ENCODE measurements at regions not wholly inside any gene's neighbourhood (a gene's known extent, or its start where the extent isn't known, plus 50 kb on each side); places are given as distances from the start of the nearest gene placed in this dataset.
A peak's percentile ranks its signal among the peaks of the same experiment; 100 is the strongest.

DNA sequence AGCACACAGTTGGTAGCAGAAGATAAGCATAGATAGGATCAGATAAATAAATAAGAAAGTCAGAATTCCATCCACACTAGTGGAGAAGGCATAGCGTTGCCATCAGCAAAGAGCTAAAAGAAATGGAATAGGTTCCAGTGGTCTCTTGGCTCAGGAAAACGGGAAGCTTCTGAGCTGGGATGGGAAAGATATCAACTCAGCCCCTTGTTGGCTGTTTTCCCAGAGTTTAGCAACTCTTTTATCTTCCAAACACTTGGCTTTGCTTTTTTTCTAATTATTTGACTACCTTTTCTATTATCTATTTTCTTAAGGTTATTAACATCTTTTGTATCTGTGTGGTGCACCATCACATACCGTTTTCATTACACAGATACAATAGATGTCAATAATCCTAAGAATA, 445.7 kb upstream of the TRPC7 start:
- no peak for DNase-seq (ENCODE audit: low spot score)

DNA sequence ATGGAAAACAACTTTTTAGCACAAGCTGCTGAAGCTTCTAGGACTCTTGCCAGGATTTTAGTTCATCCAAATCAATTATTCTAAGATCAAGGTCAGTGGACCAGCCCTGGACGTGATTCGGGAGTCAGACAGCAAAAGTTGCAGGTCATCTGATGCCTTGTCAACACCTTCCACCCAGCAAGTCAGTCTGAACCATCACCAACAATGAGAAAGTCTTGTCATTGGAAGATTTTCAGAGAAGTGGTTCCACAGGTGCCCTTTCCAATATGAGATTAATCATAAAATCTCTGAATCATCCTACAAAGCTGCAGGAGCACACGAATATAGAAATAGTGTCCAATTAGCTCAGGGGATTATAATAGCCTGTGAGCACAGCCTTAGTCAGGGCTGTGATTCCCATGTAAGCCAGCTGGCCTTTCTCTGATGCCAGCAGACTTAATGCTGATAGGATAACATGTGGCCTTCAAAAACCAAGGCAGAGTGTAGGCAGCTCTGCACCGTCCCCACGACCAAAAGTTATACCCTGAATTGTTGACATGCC, 445.0 kb upstream of the TRPC7 start:
- no peak for DNase-seq (ENCODE audit: low spot score)

DNA sequence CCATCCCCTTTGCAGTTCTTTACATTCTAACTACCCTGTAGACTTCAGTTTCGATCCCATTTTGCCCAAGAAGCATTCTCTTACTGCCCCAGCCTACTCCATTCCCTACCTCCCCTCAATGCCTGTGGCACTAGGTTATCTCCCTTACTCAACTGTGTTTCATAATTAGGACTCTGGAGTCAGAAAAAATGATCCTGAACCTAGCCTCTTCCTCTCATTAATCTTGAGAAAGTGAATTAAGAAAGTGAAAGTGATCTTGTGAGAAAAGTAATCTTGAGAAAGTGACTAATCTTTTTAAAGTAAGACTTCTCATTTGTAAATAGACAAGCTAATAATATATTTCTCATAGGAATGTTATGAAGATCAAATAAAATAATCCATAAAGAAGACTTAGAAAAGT, 444.0 kb upstream of the TRPC7 start:
- no peak for DNase-seq (ENCODE audit: low spot score)

DNA sequence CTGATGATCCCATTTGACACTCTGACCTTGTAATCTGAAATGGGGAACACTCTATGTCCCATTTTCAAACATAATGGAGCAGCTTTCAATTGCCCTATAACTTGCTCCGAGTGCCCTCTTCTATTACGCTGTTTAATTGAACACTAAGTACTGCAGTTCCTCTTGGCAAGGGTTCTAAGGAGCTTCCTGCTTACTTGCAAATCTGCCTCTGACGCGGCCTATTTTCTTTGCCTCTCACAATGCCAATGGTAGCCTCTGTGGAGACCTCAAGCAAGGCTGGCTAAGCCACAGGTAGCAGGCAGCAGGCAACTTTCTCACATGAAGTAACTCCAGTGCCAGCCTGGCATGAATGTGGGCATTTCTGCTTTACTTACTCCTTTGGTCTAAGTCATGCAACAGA, 443.4 kb upstream of the TRPC7 start:
- no peak for DNase-seq (ENCODE audit: low spot score)

DNA sequence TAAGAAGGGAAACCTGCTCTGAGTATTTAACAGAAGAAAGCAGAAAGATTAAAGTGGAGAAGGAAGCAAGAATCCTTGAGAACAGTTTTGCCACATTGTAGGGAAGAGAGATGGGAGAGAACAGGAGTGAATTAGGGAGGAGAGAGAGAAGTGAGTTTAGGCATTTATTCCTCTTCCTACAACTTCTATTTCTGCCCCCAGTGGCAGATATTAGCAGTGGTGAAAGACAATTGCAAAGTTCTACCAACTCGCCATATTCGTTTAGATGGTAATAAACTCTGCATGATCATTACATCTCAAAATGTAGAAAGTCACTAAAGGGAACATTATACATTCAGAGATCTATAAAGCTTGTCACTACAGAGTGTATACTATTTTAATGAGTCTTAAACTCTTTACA, 440.1 kb upstream of the TRPC7 start:
- no peak for DNase-seq (ENCODE audit: low spot score)

DNA sequence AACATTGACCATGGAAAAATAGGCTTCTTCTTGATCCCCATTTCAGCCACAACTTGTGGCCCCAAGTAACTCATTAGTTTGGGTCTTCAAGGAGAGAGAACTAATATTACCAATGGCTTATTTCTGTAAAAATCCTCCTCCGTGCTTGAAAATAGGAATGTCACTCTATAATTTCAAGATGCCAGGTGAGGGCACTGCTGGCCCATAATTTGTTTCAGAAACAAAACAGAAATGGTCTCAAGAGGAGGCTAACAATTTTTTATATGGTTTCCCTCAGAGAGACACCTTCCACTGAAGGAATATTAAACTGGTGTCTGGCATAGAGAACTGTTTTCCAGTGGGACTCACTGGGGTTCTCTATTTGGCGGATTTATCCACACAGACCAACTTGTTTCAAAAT, 437.0 kb upstream of the TRPC7 start:
- DNase-seq (ENCODE audit: low spot score): no peak

DNA sequence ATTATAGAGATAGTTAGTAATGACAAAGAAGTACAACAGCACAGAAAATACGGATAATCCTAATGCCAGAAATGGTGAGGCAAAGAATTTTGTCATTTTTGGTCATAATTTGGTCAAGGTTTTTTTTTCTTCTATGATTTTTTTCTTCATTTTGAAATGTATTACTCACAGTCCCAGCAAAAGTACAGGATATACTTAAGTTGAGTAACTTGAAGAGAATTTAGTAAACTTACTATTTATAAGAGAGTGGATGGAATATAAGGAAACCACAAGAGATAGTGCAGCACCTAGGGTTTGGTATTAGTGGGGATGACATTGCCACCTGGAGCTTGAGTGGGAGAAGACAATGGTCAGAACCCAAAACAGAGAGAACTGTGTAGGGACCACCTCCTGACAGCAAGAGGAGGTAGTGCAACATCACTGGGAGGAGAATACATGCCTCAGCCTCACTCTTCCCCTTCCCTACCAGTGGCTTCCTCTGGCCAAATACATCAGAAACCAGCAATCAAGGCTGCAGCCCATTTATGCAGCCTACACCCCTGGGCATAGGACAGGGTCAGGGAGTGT, 434.5 kb upstream of the TRPC7 start:
- no peak for DNase-seq (ENCODE audit: low spot score)

DNA sequence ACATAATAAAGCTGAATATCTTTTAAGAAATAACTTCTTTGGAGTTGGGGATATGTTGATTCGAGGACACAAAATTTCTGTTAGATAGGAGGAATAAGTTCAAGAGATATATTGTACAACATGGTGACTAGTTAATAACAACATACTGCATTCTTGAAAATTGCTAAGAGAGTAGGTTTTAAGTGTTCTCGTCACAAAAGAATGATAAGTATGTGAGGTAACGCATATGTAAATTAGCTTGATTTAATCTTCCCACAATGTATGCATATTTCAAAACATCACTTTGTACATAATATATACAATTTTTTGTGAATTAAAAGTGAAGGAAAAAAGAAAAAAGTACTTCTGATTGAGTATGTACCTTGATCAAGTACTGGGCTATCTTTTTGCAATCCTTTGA, 428.0 kb upstream of the TRPC7 start:
- DNase-seq (ENCODE audit: low spot score): no peak

DNA sequence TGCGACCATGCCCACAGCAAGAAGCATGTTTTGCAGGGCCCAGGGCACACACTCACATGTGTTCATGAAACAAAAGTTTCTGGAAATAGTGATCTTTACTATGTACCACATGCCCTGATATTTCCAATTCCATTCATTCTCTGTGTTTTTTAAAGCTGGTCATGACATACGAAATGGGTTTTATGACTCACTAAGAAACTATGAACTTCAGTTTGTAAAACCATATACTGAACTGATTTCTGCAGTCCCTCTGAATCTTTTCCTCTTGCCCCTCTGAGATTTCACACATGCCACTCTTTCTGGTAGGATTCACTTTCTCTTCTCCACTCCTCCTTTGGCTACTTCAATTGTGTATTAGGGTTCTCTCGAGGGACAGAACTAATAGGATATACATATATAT, 416.1 kb upstream of the TRPC7 start:
- DNase-seq (ENCODE audit: low spot score): no peak

DNA sequence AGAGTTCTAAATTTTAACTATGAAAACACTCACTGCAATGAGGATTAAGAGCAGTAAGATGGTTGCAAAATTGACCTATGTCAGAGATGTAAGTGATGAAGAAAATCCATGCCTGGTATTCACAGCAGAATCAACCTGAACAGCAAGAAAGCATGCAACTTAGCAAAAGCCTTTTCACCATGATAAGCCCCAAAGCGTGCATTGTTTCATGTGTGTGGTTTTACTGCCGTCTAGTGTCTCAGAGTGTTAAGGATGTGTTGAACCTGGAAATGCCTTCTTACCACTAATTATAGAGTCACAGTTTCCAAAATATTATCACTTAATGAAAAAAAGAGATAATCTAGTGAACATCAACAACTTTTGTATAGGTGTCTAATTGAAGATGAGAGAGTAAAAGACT, 415.2 kb upstream of the TRPC7 start:
- DNase-seq (ENCODE audit: low spot score): no peak

DNA sequence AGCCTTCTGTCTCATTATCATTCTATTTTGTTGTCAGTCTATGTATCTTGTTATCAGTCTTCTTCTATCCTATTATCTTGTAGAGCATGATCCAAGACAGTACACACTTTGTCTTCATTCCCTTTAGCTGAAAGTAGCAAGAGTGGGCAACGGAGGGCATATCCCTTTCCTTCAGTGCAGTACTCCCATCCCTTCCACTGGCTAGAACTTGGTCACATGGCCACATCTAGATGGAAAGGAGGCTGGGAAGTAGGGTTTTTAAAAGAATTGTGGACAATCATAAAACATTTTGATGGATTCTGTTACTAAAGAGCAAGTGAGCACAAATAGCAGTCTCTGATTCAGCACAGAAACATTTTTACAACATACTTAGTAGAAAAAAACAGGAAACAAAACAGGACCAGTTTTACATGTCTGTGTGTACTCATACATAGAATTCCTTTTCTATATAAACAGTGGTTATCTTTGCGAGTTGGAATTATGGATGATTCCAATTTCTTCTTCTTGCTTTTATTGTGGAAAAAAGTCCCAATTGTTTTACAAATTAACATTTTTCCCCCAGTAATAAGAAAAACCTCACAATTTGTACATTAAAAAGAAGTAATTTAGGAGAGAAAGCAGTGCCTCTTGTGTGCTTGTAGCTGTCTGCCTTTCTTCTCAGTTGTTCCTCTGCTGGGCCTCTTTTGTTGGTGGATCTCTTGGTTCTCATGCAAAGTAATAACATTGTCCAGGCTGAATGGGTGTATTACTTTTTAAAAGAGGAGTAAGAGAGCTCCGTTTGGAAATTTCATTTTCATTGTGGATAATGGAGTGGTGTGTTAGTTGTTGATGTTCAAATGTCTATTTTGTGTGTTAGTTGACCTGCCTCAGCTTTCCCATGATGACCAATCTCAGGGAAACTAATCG, 410.9 kb upstream of the TRPC7 start:
- DNase-seq (ENCODE audit: low spot score): no peak

DNA sequence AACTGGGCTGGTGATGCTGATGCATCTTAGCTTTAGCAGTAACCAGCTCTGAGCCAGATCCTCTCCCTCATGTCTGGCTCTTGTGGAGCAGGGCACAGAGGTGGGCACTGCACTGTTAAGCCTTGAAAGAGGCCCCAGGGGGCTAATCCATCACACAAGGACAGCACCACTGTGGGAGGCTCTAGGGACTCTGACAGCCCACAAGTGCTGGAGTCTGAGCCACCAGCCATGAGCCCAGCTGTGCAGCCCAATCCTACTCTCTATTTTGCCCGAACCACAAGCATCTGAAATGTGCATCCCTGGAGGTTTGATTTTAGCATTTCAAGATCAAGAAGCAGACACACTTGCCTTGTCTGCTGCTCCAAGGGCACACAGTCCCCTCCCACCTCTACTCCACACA, 407.1 kb upstream of the TRPC7 start:
- no peak for DNase-seq (ENCODE audit: low spot score)

DNA sequence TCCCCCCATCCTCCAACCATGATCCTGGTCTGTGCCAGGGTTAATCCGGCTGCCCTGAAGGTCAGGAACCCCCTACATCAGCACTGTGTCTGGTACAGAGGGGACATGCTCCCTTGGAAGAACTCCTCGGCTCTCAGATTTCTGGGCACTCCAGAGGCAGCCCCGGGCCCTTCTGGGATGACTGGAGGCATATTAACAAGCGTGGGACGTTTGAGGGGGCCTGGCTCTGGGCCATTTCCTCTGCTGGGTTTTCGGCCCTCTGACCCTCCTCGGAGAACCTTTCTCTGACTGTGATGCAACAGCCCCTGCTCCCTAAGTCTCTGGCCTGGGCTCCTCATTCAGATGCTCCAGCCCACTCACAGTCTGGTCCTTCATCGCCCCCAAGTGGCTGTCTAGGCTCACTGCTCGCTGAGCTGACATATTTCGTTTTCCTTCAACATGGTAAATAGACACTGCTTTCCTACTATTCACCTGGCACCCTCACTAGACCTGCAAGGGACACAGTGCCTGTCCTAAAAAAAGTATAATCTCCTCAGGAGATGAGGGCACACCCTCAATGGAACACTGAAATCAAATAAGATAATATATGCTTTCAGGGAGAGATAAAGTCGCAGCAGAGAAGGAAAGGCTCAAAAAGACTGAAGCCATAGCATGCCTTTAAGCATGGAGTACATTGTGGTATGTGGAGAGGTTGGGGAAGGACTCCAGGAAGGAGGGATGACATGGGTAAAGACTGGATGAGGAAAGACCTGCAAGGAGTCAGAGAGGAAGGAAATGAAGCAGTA, 404.7 kb upstream of the TRPC7 start:
- DNase-seq (ENCODE audit: low spot score): peak; percentile 23

DNA sequence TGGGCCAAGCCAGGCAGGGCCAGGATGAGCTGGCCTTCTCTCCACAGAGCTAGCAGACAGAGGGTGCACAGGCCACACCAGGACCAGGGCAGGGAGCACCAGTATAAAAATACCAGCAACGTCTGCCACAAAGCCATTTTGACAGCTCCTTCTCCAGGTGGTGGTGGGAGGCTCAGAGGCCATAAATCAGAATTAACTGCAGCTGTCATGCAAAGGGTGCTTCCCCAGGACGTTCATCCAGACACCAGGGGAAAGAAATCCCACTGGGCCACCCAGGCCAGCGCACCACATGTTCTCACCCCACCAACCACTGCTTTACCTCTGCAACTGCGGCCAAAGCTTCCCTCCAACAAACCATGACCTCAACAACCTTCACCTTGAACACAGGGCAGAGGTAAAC, 403.7 kb upstream of the TRPC7 start:
- DNase-seq (ENCODE audit: low spot score): no peak

DNA sequence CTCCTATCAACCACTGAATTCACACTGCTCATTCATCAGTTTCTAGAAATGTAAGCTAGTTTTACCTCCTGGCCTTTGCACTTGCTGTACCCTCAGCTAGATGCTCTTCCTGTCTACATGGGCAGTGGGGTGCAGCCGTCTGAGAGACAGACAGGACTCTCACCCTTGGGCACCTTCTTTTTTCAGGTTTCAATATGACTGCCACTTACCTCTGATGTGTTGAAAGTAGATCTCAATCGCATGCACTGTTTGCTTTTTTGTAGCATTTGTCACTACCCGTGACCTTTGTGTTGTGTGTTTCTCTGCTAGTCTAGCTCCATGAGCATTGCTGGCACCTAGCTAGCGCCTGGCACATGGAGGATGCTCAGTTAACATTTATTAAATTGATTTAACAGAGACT, 403.1 kb upstream of the TRPC7 start:
- no peak for DNase-seq (ENCODE audit: low spot score)

DNA sequence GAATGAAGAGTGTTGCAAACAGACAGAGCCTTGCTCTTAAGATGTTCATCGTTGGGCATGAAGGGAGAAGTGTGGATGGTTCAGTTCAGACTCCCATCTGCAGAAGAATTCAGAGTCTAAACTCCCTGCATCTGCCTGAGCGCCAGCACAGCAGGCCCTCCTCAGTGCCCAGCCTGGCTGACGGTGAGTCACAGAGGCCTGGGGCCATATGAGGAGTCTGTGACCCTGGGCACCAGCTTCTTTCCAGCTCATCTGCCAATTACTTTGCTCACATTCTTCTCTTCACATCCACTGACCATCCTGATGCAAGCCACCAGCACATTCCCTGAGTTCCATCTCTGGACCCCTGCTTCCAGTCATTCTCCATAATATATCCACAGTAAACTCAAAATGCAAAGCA, 401.1 kb upstream of the TRPC7 start:
- no peak for DNase-seq (ENCODE audit: low spot score)

DNA sequence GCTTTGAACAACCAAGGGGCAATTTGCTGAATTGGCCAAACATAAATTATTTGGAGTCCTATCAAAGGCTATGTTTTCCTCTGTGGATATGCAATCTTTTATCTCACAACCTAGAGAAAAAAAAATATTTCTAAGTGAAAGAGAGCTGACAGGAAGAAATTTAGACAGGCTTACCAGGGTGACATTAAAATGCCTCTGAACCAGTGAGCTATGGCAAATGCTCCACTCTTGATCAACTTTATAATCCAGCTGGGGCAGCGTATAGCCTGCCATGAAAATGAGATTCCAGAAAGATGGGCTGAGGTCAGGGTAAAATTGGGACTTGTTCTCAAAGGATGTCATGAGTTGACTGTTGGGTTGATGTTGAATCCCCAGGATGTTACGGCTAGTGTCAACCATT, 399.3 kb upstream of the TRPC7 start:
- no peak for DNase-seq (ENCODE audit: low spot score)

DNA sequence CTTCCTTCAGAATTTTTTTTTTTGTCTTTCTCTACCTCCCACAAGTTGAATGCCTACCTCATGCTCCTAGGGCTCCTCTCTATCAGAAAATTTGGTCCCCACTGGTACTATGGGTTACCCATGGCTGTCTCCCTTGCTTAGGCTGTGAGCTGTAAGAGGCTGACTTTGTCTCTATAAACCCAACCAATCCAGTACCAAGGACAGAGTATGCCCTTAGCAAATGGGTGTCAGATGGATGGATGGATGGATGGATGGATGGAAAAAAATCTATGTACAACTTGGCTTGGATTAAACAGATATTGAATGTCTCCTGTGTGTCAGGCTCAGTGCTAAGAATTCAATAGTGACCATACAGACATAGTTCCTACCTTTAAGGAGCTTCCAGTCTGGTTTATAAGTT, 398.2 kb upstream of the TRPC7 start:
- DNase-seq (ENCODE audit: low spot score): no peak

DNA sequence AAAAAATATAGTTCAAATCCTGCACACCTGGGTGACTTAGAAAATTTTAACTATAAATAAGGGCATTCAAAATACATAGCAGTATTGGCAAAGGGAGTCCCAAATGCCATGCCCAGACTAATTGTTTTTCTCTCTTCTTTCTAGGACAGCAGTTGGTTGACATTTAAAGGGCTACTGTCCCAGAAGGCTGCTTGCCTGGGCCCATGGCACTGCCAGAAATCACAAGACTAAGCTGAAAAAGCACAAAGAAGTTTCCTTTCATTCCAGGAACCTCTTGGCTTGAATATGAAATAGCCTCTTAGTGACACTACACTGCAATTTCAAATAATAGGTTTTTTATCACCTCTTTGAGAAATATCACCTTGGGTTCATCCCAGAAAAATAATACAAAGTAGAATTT, 388.9 kb upstream of the TRPC7 start:
- DNase-seq (ENCODE audit: low spot score): no peak

DNA sequence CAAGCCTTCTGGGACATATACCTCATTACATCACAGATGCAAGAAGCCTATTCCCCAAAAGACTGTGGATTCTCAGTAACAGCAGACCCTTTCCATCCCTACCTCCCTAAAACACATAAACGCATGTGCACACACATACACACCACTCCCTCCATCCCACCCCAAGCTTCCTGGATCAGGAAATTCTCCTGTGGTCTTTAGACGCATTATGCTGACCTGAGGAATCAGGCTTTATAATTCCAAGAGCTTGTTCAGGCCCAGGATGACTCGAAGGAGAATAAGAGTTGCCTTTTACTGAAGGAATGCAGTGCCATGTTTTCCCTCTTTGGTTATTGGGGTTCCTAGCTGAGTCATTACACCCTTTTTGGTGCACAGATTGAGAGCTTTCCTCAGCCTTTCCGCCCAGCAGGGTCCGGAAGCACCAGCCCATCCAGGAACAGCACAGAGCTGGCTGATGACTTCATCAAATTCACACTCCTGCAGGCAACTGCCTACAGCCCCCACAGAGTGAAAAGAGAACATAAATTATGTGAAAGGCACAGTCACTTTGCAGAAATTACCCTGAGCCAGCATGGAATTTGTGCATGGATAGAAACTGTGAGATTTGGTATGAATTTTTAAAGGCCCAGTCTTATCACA, 385.0 kb upstream of the TRPC7 start:
- no peak for DNase-seq (ENCODE audit: low spot score)

DNA sequence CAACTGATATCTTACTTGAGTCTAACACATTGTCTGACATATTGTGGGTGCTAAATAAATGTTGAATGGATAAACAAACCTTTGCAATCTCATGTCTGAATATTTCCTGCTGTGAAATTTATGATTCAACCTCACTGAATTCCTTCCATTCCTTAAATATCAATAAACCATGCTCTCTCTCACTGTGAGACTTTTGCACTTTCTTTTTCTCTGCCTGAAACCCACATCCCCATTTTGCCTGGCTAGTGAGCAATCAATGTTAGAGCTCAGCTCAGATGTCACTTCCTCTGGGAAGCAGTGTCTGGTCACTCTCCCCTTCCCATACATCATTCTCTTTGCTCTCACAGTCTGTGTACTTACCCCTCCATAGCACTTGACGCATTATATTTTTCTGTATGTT, 383.7 kb upstream of the TRPC7 start:
- DNase-seq (ENCODE audit: low spot score): no peak

DNA sequence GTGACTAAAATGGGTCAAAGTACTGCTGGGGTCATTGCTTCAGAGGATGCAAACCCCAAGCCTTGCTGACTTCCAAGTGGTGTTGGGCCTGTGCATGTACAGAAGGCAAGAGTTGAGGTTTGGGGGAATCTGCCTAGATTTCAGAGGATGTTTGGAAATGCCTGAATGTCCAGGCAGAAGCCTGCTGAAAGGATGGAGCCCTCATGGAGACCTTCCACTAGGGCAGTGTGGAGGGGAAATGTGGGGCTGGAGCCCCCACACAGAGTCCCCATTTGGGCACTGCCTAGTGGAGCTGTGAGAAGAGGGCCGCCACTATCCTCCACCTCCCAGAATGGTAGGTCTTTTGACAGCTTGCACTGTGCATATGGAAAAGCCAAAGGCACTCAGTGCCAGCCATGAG, 377.7 kb upstream of the TRPC7 start:
- no peak for DNase-seq (ENCODE audit: low spot score)
